ENCODE measurements at regions not wholly inside any gene's neighbourhood (a gene's known extent, or its start where the extent isn't known, plus 50 kb on each side); places are given as distances from the start of the nearest gene placed in this dataset.

GRCh38 chr4:19523964-19524363 lies 727.7 kb upstream of the SLIT2 start:
- DNase-seq (ENCODE audit: extremely low spot score) = no peak
- POLR2A ChIA-PET = no interaction called here
- CTCF ChIA-PET = no interaction called here
- no peak for TF ChIP-seq CTCF (IDR thresholded peaks at IDR 0.05; ENCODE audit: control extremely low read depth, extremely low read depth, low read depth, missing control alignments)

- CTCF ChIA-PET = no interaction called here
- no peak for TF ChIP-seq CTCF (IDR thresholded peaks at IDR 0.05; ENCODE audit: control extremely low read depth, extremely low read depth, low read depth, missing control alignments)
- no peak for DNase-seq (ENCODE audit: extremely low spot score)
- POLR2A ChIA-PET = no interaction called here
Measured at GRCh38 chr4:19522966-19523365, 728.7 kb upstream of the SLIT2 start.

GRCh38 chr4:19520939-19521520 lies 730.7 kb upstream of the SLIT2 start:
- DNase-seq (ENCODE audit: extremely low spot score) = no peak
- CTCF ChIA-PET = interaction anchor here (1.5 kb wide), 1 partner anchor 22 kb away, joined by 3 read pairs; no protein-coding TSS in a partner anchor
- POLR2A ChIA-PET = no interaction called here
- no peak for TF ChIP-seq CTCF (IDR thresholded peaks at IDR 0.05; ENCODE audit: control extremely low read depth, extremely low read depth, low read depth, missing control alignments)

- no peak for DNase-seq (ENCODE audit: extremely low spot score)
- ChIA-PET POLR2A (no interaction called here), CTCF (interaction anchor here (0.9 to 1.4 kb wide), 3 partner anchors 8 to 25 kb away, joined by 3 read pairs; no protein-coding TSS in a partner anchor)
- TF ChIP-seq CTCF (IDR thresholded peaks at IDR 0.05; ENCODE audit: control extremely low read depth, extremely low read depth, low read depth, missing control alignments) = no peak
Measured at GRCh38 chr4:19514276-19515070, 737.2 kb upstream of the SLIT2 start.

GRCh38 chr4:19512086-19512485 lies 739.6 kb upstream of the SLIT2 start:
- no peak for TF ChIP-seq CTCF (IDR thresholded peaks at IDR 0.05; ENCODE audit: control extremely low read depth, extremely low read depth, low read depth, missing control alignments)
- POLR2A ChIA-PET = no interaction called here
- CTCF ChIA-PET = no interaction called here
- DNase-seq (ENCODE audit: extremely low spot score) = no peak

GRCh38 chr4:19510993-19511392 lies 740.7 kb upstream of the SLIT2 start:
- no peak for DNase-seq (ENCODE audit: extremely low spot score)
- TF ChIP-seq CTCF (IDR thresholded peaks at IDR 0.05; ENCODE audit: control extremely low read depth, extremely low read depth, low read depth, missing control alignments) = no peak
- POLR2A ChIA-PET = no interaction called here
- CTCF ChIA-PET = no interaction called here

Data from GM10248 (cell line).